AG20443 (cell line): ENCODE measurements at regions not wholly inside any gene's neighbourhood (a gene's known extent, or its start where the extent isn't known, plus 50 kb on each side); places are given as distances from the start of the nearest gene placed in this dataset.
A peak's percentile ranks its signal among the peaks of the same experiment; 100 is the strongest.
"Not testable (repeated sequence)": the region's sequence is repeated elsewhere in the genome, so short reads cannot be mapped to it uniquely, and the experiment has no call there.

Source experiments
- DNase-seq: peaks from one replicate; pipeline ENCODE4 v3.0.0; 2012; ENCODE audit warnings: low spot score, mixed read lengths

- peak; percentile 63 for DNase-seq
Observed at GRCh38 chr21:17679002-17679600, 66.4 kb upstream of the BTG3 start.

- not testable (repeated sequence) for DNase-seq
Observed at GRCh38 chr21:17676930-17677329, 64.2 kb upstream of the BTG3 start.

- DNase-seq, result no peak
Observed at GRCh38 chr21:17674106-17674505, 61.4 kb upstream of the BTG3 start.

GRCh38 chr21:17673261-17674020 lies 60.7 kb upstream of the BTG3 start:
- peak; percentile 47 for DNase-seq

- DNase-seq, result no peak
Observed at GRCh38 chr21:17671733-17672132, 59.0 kb upstream of the BTG3 start.

GRCh38 chr21:17668479-17669140 lies 55.9 kb upstream of the BTG3 start:
- no peak for DNase-seq

GRCh38 chr21:17667256-17667655 lies 54.6 kb upstream of the BTG3 start:
- no peak for DNase-seq
